Stimulated activated CD4-positive, alpha-beta T cell treated with anti-CD3 and anti-CD28 coated beads, Interleukin-4, amount 100 ng/mL, for 48 hours (primary cell): ENCODE measurements at regions not wholly inside any gene's neighbourhood (a gene's known extent, or its start where the extent isn't known, plus 50 kb on each side); places are given as distances from the start of the nearest gene placed in this dataset.
A peak's percentile ranks its signal among the peaks of the same experiment; 100 is the strongest.

Experiments
- DNase-seq, 2 donors: peaks; one replicate each; pipeline ENCODE4 v3.0.0-alpha.2; 2020; ENCODE audit warnings: low read depth in 2 of 2

GRCh38 chr20:57079031-57080005, 187.1 kb downstream of the BMP7 start:
- DNase-seq, result no peak

GRCh38 chr20:57080796-57081195, 185.6 kb downstream of the BMP7 start:
- DNase-seq, result no peak

GRCh38 chr20:57082357-57082945, 184.0 kb downstream of the BMP7 start:
- no peak for DNase-seq

- no peak for DNase-seq
Observed at GRCh38 chr20:57083072-57083471, 183.4 kb downstream of the BMP7 start.

- DNase-seq, result no peak
Observed at GRCh38 chr20:57086066-57086465, 180.4 kb downstream of the BMP7 start.

GRCh38 chr20:57087102-57087501, 179.3 kb downstream of the BMP7 start:
- DNase-seq, result no peak

GRCh38 chr20:57087705-57088104, 178.7 kb downstream of the BMP7 start:
- no peak for DNase-seq

- no peak for DNase-seq
Observed at GRCh38 chr20:57088436-57088835, 178.0 kb downstream of the BMP7 start.

GRCh38 chr20:57089699-57090144, 176.7 kb downstream of the BMP7 start:
- DNase-seq, result peak; percentile 64 to 75

GRCh38 chr20:57090590-57091560, 175.6 kb downstream of the BMP7 start:
- DNase-seq, result no peak

GRCh38 chr20:57091748-57092111, 174.7 kb downstream of the BMP7 start:
- no peak for DNase-seq

GRCh38 chr20:57092112-57092899, 174.1 kb downstream of the BMP7 start:
- peak; percentile 25 to 60 for DNase-seq

GRCh38 chr20:57092900-57093530, 173.4 kb downstream of the BMP7 start:
- no peak for DNase-seq

GRCh38 chr20:57093766-57094165, 172.7 kb downstream of the BMP7 start:
- no peak for DNase-seq

- DNase-seq, result no peak
Observed at GRCh38 chr20:57094252-57094891, 172.1 kb downstream of the BMP7 start.

- DNase-seq, result no peak
Observed at GRCh38 chr20:57094991-57095390, 171.4 kb downstream of the BMP7 start.

- no peak for DNase-seq
Observed at GRCh38 chr20:57095426-57095825, 171.0 kb downstream of the BMP7 start.

GRCh38 chr20:57097245-57097915, 169.1 kb downstream of the BMP7 start:
- no peak for DNase-seq

GRCh38 chr20:57102160-57102559, 164.3 kb downstream of the BMP7 start:
- no peak for DNase-seq

GRCh38 chr20:57102566-57102965, 163.9 kb downstream of the BMP7 start:
- no peak for DNase-seq
